ENCODE measurements at regions not wholly inside any gene's neighbourhood (a gene's known extent, or its start where the extent isn't known, plus 50 kb on each side); places are given as distances from the start of the nearest gene placed in this dataset.

GRCh38 chr17:62882878-62883277, 74.8 kb upstream of the MARCHF10 start:
- in situ Hi-C loops (cut with HindIII; ENCODE audit: low sequenced_read_pairs) = no loop called here

GRCh38 chr17:62882284-62882683, 74.2 kb upstream of the MARCHF10 start:
- in situ Hi-C loops (cut with HindIII; ENCODE audit: low sequenced_read_pairs) = no loop called here

DNA sequence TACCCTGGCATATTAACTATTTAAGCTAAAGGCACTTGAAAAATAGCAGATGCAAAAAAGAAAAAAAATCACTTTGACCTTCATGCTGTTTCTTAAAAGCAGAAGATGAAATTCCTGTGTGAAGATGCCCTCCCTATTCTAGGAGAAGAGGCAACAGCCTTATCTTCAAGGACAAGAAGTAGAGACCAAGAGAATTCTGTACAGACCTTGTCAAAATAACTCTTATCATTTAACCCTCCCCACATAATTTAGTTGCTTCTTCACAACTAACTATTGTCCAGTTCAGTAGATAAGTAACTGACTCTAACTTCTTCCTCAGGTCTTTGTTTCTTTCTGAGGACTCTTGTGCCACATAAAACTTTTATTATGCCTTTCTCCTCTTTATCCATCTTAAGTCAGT, 72.0 kb upstream of the MARCHF10 start:
- in situ Hi-C loops (cut with HindIII; ENCODE audit: low sequenced_read_pairs) = no loop called here

GRCh38 chr17:62876673-62877405, 68.7 kb upstream of the MARCHF10 start:
- in situ Hi-C loops (cut with HindIII; ENCODE audit: low sequenced_read_pairs) = no loop called here

DNA sequence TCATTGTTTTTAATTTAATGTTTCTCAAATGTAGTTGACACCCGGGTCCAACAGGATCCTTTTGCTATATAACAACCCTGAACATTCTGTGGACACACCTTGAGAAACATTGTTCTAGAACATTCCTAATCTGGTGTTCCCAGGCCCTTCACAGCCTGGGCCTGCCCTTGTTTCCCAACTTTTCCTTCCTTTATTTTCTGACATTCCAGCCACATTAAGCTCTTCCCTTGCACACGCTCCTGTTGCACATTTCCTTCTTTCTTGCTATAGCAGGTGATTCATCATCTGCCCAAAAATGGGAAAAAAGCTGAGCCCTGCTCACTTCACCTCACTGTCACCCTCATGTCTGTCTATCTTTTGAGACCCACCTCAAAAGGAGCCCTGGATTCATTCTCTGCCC, 67.9 kb upstream of the MARCHF10 start:
- in situ Hi-C loops (cut with HindIII; ENCODE audit: low sequenced_read_pairs) = no loop called here

GRCh38 chr17:62875296-62875695, 67.2 kb upstream of the MARCHF10 start:
- in situ Hi-C loops (cut with HindIII; ENCODE audit: low sequenced_read_pairs) = no loop called here

GRCh38 chr17:62871291-62871690, 63.2 kb upstream of the MARCHF10 start:
- in situ Hi-C loops (cut with HindIII; ENCODE audit: low sequenced_read_pairs) = no loop called here

DNA sequence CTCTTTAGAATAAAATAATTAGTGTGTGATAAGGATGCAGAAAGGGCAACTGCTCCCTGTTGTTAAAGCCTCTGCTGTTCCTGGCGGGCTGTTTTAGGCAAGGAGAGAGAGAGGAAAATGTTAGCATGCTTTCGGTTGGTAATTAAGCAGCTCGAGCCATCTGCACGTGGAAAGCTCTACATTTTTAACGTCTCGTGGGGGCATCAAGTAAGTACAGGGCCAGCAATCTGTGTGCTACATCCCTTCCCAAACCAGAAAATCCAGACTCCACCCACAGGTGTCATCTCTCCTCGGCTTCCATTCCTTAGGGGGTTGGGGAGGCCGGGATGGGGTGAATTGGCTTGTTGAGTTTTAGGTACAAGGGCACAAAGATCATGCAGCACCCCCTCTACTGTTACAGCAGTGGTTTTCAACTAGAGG, 62.4 kb upstream of the MARCHF10 start:
- in situ Hi-C loops (cut with HindIII; ENCODE audit: low sequenced_read_pairs) = no loop called here

GRCh38 chr17:62870030-62870541, 62.0 kb upstream of the MARCHF10 start:
- in situ Hi-C loops (cut with HindIII; ENCODE audit: low sequenced_read_pairs) = no loop called here

- in situ Hi-C loops (cut with HindIII; ENCODE audit: low sequenced_read_pairs) = no loop called here
These were observed 60.6 kb upstream of the MARCHF10 start for GRCh38 chr17:62868723-62869122.

- in situ Hi-C loops (cut with HindIII; ENCODE audit: low sequenced_read_pairs) = no loop called here
These were observed 59.9 kb upstream of the MARCHF10 start for GRCh38 chr17:62868008-62868407.

- in situ Hi-C loops (cut with HindIII; ENCODE audit: low sequenced_read_pairs) = no loop called here
These were observed 59.2 kb upstream of the MARCHF10 start for GRCh38 chr17:62867303-62867702.

- in situ Hi-C loops (cut with HindIII; ENCODE audit: low sequenced_read_pairs) = no loop called here
These were observed 58.4 kb upstream of the MARCHF10 start for GRCh38 chr17:62866471-62866870.

- in situ Hi-C loops (cut with HindIII; ENCODE audit: low sequenced_read_pairs) = no loop called here
These were observed 57.5 kb upstream of the MARCHF10 start for GRCh38 chr17:62865586-62865985.

DNA sequence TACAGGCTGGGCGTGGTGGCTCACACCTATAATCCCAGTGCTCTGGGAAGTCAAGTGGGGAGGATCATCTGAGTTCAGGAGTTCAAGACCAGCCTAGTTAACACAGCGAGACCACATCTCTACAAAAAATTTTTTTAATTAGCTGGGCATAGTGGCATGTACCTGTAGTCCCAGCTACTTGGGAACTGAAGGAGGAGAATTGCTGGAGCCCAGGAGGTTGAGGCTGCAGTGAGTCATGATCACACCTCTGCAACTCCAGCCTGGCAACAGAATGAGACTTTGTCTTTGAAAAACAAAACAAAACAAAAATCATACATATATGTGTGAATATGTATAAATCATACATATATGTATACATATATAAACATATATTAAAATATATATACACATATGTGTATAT, 54.1 kb upstream of the MARCHF10 start:
- in situ Hi-C loops (cut with HindIII; ENCODE audit: low sequenced_read_pairs) = loop anchor here (5.0 kb wide), 1 partner anchor 75 kb away; no protein-coding TSS in a partner anchor

- in situ Hi-C loops (cut with HindIII; ENCODE audit: low sequenced_read_pairs) = loop anchor here (5.0 kb wide), 1 partner anchor 74 kb away; no protein-coding TSS in a partner anchor
These were observed 53.1 kb upstream of the MARCHF10 start for GRCh38 chr17:62860962-62861873.

GRCh38 chr17:62859146-62859545, 51.0 kb upstream of the MARCHF10 start:
- in situ Hi-C loops (cut with HindIII; ENCODE audit: low sequenced_read_pairs) = no loop called here

All from DLD1 (cell line).